ENCODE measurements at regions not wholly inside any gene's neighbourhood (a gene's known extent, or its start where the extent isn't known, plus 50 kb on each side); places are given as distances from the start of the nearest gene placed in this dataset.

- WGBS, 3 donors = 68 to 90% (median 83%) methylated on average over 4 of the region's 4 CpGs
- no peak for ATAC-seq
Observed at GRCh38 chr10:128493811-128494210, 367.6 kb upstream of the MKI67 start.

GRCh38 chr10:128494665-128495064, 368.4 kb upstream of the MKI67 start:
- no peak for TF ChIP-seq CTCF (IDR thresholded peaks at IDR 0.05)
- 65 to 67% (median 66%) methylated on average over 3 of the region's 3 CpGs for WGBS, 3 donors

More at GRCh38 chr10:128493811-128494210, 367.6 kb upstream of the MKI67 start:
- intact Hi-C loops (cut with DNase I) = no loop called here
- Histone ChIP-seq H3K27ac (no peak overlapping the region), H3K27me3 (ENCODE audit: insufficient read depth in 3 of 3, low read length in 2 of 3) (no peaks in the 10 kb centered on the region), H3K4me1 (no peaks in the 10 kb centered on the region), H3K4me3 (no peak overlapping the region), H3K9me3 (no peaks in the 10 kb centered on the region), H3K36me3 (ENCODE audit: insufficient read depth in 1 of 2, low read depth in 1 of 2) (no peaks in the 10 kb centered on the region)
- DNase-seq = no peak
- no peak for TF ChIP-seq CTCF (IDR thresholded peaks at IDR 0.05)

GRCh38 chr10:128497660-128498377, 371.6 kb upstream of the MKI67 start:
- intact Hi-C loops (cut with DNase I) = no loop called here

More at GRCh38 chr10:128494665-128495064, 368.4 kb upstream of the MKI67 start:
- ATAC-seq = no peak
- Histone ChIP-seq H3K4me3 (no peak overlapping the region), H3K36me3 (ENCODE audit: insufficient read depth in 1 of 2, low read depth in 1 of 2) (no peaks in the 10 kb centered on the region), H3K27me3 (ENCODE audit: insufficient read depth in 3 of 3, low read length in 2 of 3) (no peaks in the 10 kb centered on the region), H3K9me3 (no peaks in the 10 kb centered on the region), H3K27ac (no peak overlapping the region), H3K4me1 (no peaks in the 10 kb centered on the region)
- DNase-seq = no peak
- intact Hi-C loops (cut with DNase I) = no loop called here

GRCh38 chr10:128498378-128498730, 372.1 kb upstream of the MKI67 start:
- DNase-seq (no peak), ATAC-seq (no peak)
- no peaks in the 10 kb centered on the region for H3K36me3 ChIP-seq (ENCODE audit: insufficient read depth in 1 of 2, low read depth in 1 of 2)
- no peak overlapping the region for H3K27ac ChIP-seq
- intact Hi-C loops (cut with DNase I) = no loop called here
- no peaks in the 10 kb centered on the region for H3K9me3 ChIP-seq
- H3K4me3 ChIP-seq = no peak overlapping the region
- no peak for TF ChIP-seq CTCF (IDR thresholded peaks at IDR 0.05)
- no peaks in the 10 kb centered on the region for H3K27me3 ChIP-seq (ENCODE audit: insufficient read depth in 3 of 3, low read length in 2 of 3)
- 72 to 91% (median 79%) methylated on average over 3 of the region's 3 CpGs for WGBS, 3 donors
- H3K4me1 ChIP-seq = no peaks in the 10 kb centered on the region

More at GRCh38 chr10:128497660-128498377, 371.6 kb upstream of the MKI67 start:
- H3K4me1 ChIP-seq = no peaks in the 10 kb centered on the region
- 86 to 88% (median 86%) methylated on average over 17 of the region's 17 CpGs for WGBS, 3 donors
- DNase-seq (no peak), ATAC-seq (no peak)
- no peaks in the 10 kb centered on the region for H3K27me3 ChIP-seq (ENCODE audit: insufficient read depth in 3 of 3, low read length in 2 of 3)
- no peak for TF ChIP-seq CTCF (IDR thresholded peaks at IDR 0.05)
- H3K36me3 ChIP-seq (ENCODE audit: insufficient read depth in 1 of 2, low read depth in 1 of 2) = no peaks in the 10 kb centered on the region
- H3K9me3 ChIP-seq = no peaks in the 10 kb centered on the region
- no peak overlapping the region for H3K4me3 ChIP-seq
- H3K27ac ChIP-seq = no peak overlapping the region

GRCh38 chr10:128498746-128499145, 372.5 kb upstream of the MKI67 start:
- ATAC-seq = no peak
- WGBS, 3 donors = 61 to 76% (median 71%) methylated on average over 5 of the region's 5 CpGs
- Histone ChIP-seq H3K27ac (no peak overlapping the region), H3K36me3 (ENCODE audit: insufficient read depth in 1 of 2, low read depth in 1 of 2) (no peaks in the 10 kb centered on the region), H3K9me3 (no peaks in the 10 kb centered on the region), H3K4me1 (no peaks in the 10 kb centered on the region), H3K27me3 (ENCODE audit: insufficient read depth in 3 of 3, low read length in 2 of 3) (no peaks in the 10 kb centered on the region), H3K4me3 (no peak overlapping the region)
- no peak for TF ChIP-seq CTCF (IDR thresholded peaks at IDR 0.05)
- intact Hi-C loops (cut with DNase I) = no loop called here
- DNase-seq = no peak
